ENCODE measurements at regions not wholly inside any gene's neighbourhood (a gene's known extent, or its start where the extent isn't known, plus 50 kb on each side); places are given as distances from the start of the nearest gene placed in this dataset.

DNA sequence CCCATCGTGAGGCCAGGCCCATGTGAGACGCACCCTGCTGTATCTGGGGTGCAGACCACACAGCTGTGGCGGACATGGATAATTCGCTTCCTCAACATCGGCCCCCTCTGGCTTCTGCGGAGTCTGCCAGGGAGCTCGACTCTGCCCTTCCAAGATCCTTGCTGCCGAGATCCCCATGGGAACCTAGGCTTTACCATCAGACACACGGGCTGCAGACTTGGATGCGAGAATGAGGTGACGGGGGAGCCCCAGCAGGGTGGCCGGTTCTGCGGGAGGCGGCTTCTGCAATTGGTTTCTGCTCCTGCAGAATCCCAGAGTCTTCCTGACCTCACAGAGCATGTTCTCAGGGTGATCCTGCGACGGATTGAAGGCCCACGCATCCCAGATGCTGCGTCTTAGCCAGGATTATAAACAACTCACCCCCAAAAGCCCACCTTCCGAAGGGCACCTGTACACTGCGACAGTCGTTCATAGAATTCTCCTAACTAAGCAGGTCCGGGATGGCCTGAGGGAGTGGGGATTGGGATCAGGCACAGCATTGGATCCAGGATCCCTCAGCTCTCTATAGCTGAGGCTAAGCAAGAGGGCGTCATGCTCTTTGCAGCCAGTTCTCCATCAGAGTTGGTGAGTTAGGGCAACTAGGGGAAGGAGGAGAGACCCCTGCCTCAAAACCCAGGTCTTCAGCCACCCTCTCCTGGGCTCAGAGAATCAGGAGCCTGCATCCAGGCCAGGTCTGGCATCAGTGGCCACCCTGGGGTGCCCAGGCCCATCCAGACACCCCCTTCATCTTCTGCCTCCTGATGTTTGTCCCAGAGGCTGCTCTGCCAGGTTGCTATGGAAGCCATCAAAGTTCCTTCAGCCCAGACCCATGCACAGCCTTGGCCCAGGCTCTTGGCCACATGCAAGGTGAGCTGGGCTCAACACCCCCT is 74.7 kb upstream of the SNTG2 start:
- TF ChIP-seq EP300 (IDR thresholded peaks at IDR 0.05): no peak
- TF ChIP-seq POLR2A (IDR thresholded peaks at IDR 0.05): no peak
- no peak for TF ChIP-seq CTCF (IDR thresholded peaks at IDR 0.05)
- no peak for DNase-seq (ENCODE audit: low spot score in 2 of 2)
- Histone ChIP-seq H3K4me3 (no peak overlapping the region), H3K9me3 (no peaks in the 10 kb centered on the region), H3K27ac (no peak overlapping the region), H3K27me3 (no peaks in the 10 kb centered on the region), H3K36me3 (no peaks in the 10 kb centered on the region), H3K4me1 (no peaks in the 10 kb centered on the region)
- WGBS, 2 donors: 90 to 94% methylated on average over 20 to 21 of the region's 23 CpGs

GRCh38 chr2:873651-874580 is 76.7 kb upstream of the SNTG2 start:
- H3K27me3 ChIP-seq: peaks cover 0 to 6% of the 10 kb centered on the region in 2 donors
- no peaks in the 10 kb centered on the region for H3K36me3 ChIP-seq
- TF ChIP-seq EP300 (IDR thresholded peaks at IDR 0.05) (no peak), POLR2A (IDR thresholded peaks at IDR 0.05) (no peak), CTCF (IDR thresholded peaks at IDR 0.05) (no peak)
- WGBS, 2 donors: 80 to 83% methylated on average over 26 to 27 of the region's 27 CpGs
- H3K4me1 ChIP-seq: no peaks in the 10 kb centered on the region
- no peak overlapping the region for H3K27ac ChIP-seq
- no peaks in the 10 kb centered on the region for H3K9me3 ChIP-seq
- no peak overlapping the region for H3K4me3 ChIP-seq
- DNase-seq (ENCODE audit: low spot score in 2 of 2): no peak

- TF ChIP-seq POLR2A (IDR thresholded peaks at IDR 0.05) (no peak), EP300 (IDR thresholded peaks at IDR 0.05) (no peak), CTCF (IDR thresholded peaks at IDR 0.05) (no peak)
- Histone ChIP-seq H3K4me3 (no peak overlapping the region), H3K27me3 (peaks cover 0 to 6% of the 10 kb centered on the region in 2 donors), H3K9me3 (no peaks in the 10 kb centered on the region), H3K36me3 (no peaks in the 10 kb centered on the region), H3K27ac (no peak overlapping the region), H3K4me1 (no peaks in the 10 kb centered on the region)
- DNase-seq (ENCODE audit: low spot score in 2 of 2): no peak
- WGBS, 2 donors: 86 to 88% methylated on average over 4 of the region's 4 CpGs
Observed at GRCh38 chr2:873027-873426, 77.6 kb upstream of the SNTG2 start.

DNA sequence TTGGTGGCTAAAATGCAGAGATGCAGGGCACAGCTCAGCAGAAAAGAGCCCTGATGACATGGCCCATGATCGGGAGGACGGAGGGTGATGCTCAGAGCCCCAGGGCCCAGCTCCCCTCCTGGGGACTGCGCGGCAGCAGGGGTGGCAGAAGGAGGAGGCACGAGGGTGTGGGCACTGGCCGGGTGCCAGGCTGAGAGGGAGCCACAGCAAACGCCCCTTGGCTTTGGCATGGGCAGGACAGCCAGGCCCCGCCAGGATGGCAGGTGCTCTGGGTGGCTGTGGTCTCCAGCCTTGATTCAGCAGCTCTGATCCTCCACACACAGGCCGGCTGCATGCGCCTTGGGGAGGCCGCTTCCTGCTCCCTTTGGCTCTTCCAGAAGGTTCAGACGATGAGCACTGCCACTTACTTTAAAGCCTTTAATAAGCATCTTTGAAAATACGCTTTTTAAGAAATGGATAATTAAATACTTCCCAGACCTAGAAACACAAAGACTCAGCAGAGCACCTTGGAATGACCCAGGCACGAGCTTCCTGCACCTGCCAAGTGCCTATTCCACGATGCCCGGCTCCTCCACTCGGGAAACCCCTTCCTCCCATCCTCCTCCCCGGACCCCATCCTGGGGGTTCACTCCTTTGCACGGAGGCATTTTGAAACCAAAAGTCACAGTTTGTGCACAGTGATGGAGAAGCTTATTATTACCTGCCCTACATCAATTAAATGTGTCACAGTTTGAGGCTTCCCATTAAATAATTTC is 78.5 kb upstream of the SNTG2 start:
- Histone ChIP-seq H3K4me1 (no peaks in the 10 kb centered on the region), H3K36me3 (no peaks in the 10 kb centered on the region), H3K9me3 (no peaks in the 10 kb centered on the region), H3K4me3 (no peak overlapping the region), H3K27me3 (peaks cover 0 to 6% of the 10 kb centered on the region in 2 donors), H3K27ac (no peak overlapping the region)
- 80% methylated on average over 15 to 19 of the region's 19 CpGs for WGBS, 2 donors
- no peak for DNase-seq (ENCODE audit: low spot score in 2 of 2)
- TF ChIP-seq EP300 (IDR thresholded peaks at IDR 0.05) (no peak), CTCF (IDR thresholded peaks at IDR 0.05) (no peak), POLR2A (IDR thresholded peaks at IDR 0.05) (no peak)
